ENCODE measurements at regions not wholly inside any gene's neighbourhood (a gene's known extent, or its start where the extent isn't known, plus 50 kb on each side); places are given as distances from the start of the nearest gene placed in this dataset.

DNA sequence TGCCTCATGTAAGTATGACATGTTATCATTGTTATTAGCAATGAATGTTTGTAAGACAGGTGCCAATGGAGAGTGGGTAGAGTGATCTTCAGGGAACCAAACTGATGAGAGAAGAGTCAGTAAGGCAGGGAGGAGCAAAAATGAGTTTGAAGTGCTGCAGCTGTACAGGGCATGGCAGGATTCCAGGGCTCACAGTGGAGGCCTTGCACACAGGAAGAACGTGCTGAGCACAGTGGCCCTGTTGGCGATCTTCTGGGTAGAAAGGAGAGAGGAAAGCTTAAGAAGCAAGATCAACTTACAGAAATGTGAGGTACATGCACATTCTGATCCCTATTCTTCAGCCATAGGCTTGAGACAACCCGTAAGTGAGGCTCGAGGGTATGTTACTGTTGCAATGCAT, 219.3 kb upstream of the TMEM45B start:
- H3K4me1 ChIP-seq (ENCODE audit: insufficient read depth, insufficient read length), result no peaks in the 10 kb centered on the region
- no peaks in the 10 kb centered on the region for H3K36me3 ChIP-seq (ENCODE audit: insufficient read depth, insufficient read length, low read length)
- no peak overlapping the region for H3K9ac ChIP-seq (ENCODE audit: insufficient read length, low read depth)
- no peak for DNase-seq (ENCODE audit: low read depth, low spot score)
- no peak overlapping the region for H3K4me3 ChIP-seq (ENCODE audit: insufficient read length, low read depth)
- no peaks in the 10 kb centered on the region for H3K27me3 ChIP-seq (ENCODE audit: insufficient read depth, insufficient read length)
- no peaks in the 10 kb centered on the region for H3K9me3 ChIP-seq (ENCODE audit: insufficient read depth, low read length)
- TF ChIP-seq ZNF274 (IDR thresholded peaks at IDR 0.05; ENCODE audit: low read depth, low read length), result no peak

DNA sequence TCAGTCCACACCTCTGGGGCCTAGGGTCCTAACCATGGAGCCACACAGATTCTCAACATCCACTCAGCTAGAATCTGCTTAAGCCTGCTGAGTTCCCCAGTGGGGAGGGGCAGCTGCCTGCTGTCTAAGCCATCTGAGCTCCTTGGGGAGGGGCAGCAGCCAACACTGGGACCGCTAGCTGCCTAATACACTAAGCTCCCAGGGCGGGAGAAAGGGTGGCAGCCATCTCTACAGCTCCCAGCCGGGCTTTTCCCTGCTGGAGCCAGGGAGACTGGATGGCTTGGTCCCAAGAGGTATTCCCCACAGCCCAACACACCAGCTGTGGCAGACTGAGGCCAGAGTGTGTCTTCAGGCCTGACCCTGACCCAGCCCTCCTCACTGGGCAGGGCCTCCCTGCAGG, 217.3 kb upstream of the TMEM45B start:
- H3K4me1 ChIP-seq (ENCODE audit: insufficient read depth, insufficient read length), result no peaks in the 10 kb centered on the region
- H3K9me3 ChIP-seq (ENCODE audit: insufficient read depth, low read length), result no peaks in the 10 kb centered on the region
- no peak overlapping the region for H3K9ac ChIP-seq (ENCODE audit: insufficient read length, low read depth)
- no peak overlapping the region for H3K4me3 ChIP-seq (ENCODE audit: insufficient read length, low read depth)
- no peak for DNase-seq (ENCODE audit: low read depth, low spot score)
- H3K36me3 ChIP-seq (ENCODE audit: insufficient read depth, insufficient read length, low read length), result no peaks in the 10 kb centered on the region
- TF ChIP-seq SUZ12 (IDR thresholded peaks at IDR 0.05; ENCODE audit: extremely low read depth, insufficient read depth, insufficient read length), result no peak
- no peak for TF ChIP-seq ZNF274 (IDR thresholded peaks at IDR 0.05; ENCODE audit: low read depth, low read length)
- TF ChIP-seq YY1 (IDR thresholded peaks at IDR 0.05; ENCODE audit: insufficient read depth, insufficient read length), result no peak
- H3K27me3 ChIP-seq (ENCODE audit: insufficient read depth, insufficient read length), result no peaks in the 10 kb centered on the region

DNA sequence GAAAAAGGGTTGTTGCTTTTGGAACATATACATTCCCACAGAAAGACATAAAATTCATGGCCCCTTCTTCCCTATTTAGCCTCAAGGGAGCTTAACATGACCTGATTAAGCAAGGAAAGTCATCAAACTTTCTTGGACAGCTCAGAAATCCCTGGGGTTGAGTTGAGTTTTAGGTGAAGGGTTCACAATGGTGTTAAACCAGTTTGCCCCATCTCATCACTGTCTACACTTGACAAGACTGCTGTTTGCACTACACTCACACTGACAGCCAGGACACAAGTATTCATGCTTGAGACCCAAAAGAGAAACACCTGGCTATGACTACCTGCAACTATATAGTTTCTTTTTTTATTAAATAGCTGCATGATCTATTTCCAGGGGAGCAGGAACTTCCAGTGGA, 209.8 kb upstream of the TMEM45B start:
- Histone ChIP-seq H3K9me3 (ENCODE audit: insufficient read depth, low read length) (no peaks in the 10 kb centered on the region), H3K4me3 (ENCODE audit: insufficient read length, low read depth) (no peak overlapping the region), H3K9ac (ENCODE audit: insufficient read length, low read depth) (no peak overlapping the region), H3K4me1 (ENCODE audit: insufficient read depth, insufficient read length) (no peaks in the 10 kb centered on the region), H3K36me3 (ENCODE audit: insufficient read depth, insufficient read length, low read length) (no peaks in the 10 kb centered on the region), H3K27me3 (ENCODE audit: insufficient read depth, insufficient read length) (no peaks in the 10 kb centered on the region)
- no peak for TF ChIP-seq ZNF274 (IDR thresholded peaks at IDR 0.05; ENCODE audit: low read depth, low read length)
- TF ChIP-seq SUZ12 (IDR thresholded peaks at IDR 0.05; ENCODE audit: extremely low read depth, insufficient read depth, insufficient read length), result no peak
- no peak for TF ChIP-seq YY1 (IDR thresholded peaks at IDR 0.05; ENCODE audit: insufficient read depth, insufficient read length)
- no peak for DNase-seq (ENCODE audit: low read depth, low spot score)

DNA sequence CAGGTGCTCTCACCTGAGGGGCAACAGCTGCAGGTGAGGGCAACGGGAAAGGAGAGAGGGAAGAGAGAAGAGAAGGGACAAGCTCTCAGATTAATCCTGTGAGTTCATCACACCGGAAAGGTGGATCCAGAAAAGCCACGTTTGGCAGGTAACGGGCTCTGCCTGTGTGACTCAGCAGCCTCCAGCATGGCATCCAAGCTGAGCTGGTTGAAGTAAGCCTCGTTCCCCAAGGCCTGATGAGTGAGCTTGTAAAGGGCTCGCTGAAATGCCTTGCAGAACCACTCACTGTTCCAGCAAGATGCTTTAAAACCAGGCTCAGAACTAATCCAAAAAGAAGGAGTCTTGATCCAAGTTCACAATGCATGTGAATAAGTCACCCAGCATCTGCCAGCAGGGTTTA, 206.9 kb upstream of the TMEM45B start:
- Histone ChIP-seq H3K36me3 (ENCODE audit: insufficient read depth, insufficient read length, low read length) (no peaks in the 10 kb centered on the region), H3K9ac (ENCODE audit: insufficient read length, low read depth) (no peak overlapping the region), H3K4me3 (ENCODE audit: insufficient read length, low read depth) (no peak overlapping the region), H3K4me1 (ENCODE audit: insufficient read depth, insufficient read length) (no peaks in the 10 kb centered on the region), H3K27me3 (ENCODE audit: insufficient read depth, insufficient read length) (no peaks in the 10 kb centered on the region), H3K9me3 (ENCODE audit: insufficient read depth, low read length) (no peaks in the 10 kb centered on the region)
- TF ChIP-seq ZNF274 (IDR thresholded peaks at IDR 0.05; ENCODE audit: low read depth, low read length) (no peak), SUZ12 (IDR thresholded peaks at IDR 0.05; ENCODE audit: extremely low read depth, insufficient read depth, insufficient read length) (no peak), YY1 (IDR thresholded peaks at IDR 0.05; ENCODE audit: insufficient read depth, insufficient read length) (no peak)
- no peak for DNase-seq (ENCODE audit: low read depth, low spot score)

- DNase-seq (ENCODE audit: low read depth, low spot score), result no peak
Observed at GRCh38 chr11:129610125-129610524, 205.5 kb upstream of the TMEM45B start.

DNA sequence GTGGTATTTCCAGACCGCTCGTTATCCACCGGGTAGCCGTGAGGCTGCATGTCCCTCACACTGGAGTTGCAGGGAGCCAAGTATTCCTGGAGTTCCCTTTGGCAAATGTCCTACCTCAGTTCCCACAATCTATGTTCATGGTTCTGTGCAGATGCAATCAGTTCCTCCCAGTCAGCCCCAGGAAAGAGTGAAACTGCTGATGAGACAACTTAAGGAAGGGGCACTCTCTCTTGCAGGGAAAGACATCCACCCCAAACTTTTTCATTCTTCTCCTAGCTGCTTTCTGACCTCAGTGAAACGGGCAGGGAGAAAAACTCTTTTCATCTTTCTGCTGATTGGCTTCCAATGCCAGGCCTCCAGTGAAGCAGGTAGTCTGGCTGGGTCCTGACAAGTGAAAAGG, 205.1 kb upstream of the TMEM45B start:
- DNase-seq (ENCODE audit: low read depth, low spot score), result no peak
- TF ChIP-seq SUZ12 (IDR thresholded peaks at IDR 0.05; ENCODE audit: extremely low read depth, insufficient read depth, insufficient read length) (no peak), YY1 (IDR thresholded peaks at IDR 0.05; ENCODE audit: insufficient read depth, insufficient read length) (no peak), ZNF274 (IDR thresholded peaks at IDR 0.05; ENCODE audit: low read depth, low read length) (no peak)
- no peaks in the 10 kb centered on the region for H3K36me3 ChIP-seq (ENCODE audit: insufficient read depth, insufficient read length, low read length)
- no peak overlapping the region for H3K4me3 ChIP-seq (ENCODE audit: insufficient read length, low read depth)
- H3K9me3 ChIP-seq (ENCODE audit: insufficient read depth, low read length), result no peaks in the 10 kb centered on the region
- no peaks in the 10 kb centered on the region for H3K4me1 ChIP-seq (ENCODE audit: insufficient read depth, insufficient read length)
- H3K27me3 ChIP-seq (ENCODE audit: insufficient read depth, insufficient read length), result no peaks in the 10 kb centered on the region
- no peak overlapping the region for H3K9ac ChIP-seq (ENCODE audit: insufficient read length, low read depth)

More at GRCh38 chr11:129610125-129610524, 205.5 kb upstream of the TMEM45B start:
- Histone ChIP-seq H3K9ac (ENCODE audit: insufficient read length, low read depth) (no peak overlapping the region), H3K4me3 (ENCODE audit: insufficient read length, low read depth) (no peak overlapping the region), H3K4me1 (ENCODE audit: insufficient read depth, insufficient read length) (no peaks in the 10 kb centered on the region), H3K9me3 (ENCODE audit: insufficient read depth, low read length) (no peaks in the 10 kb centered on the region), H3K36me3 (ENCODE audit: insufficient read depth, insufficient read length, low read length) (no peaks in the 10 kb centered on the region), H3K27me3 (ENCODE audit: insufficient read depth, insufficient read length) (no peaks in the 10 kb centered on the region)
- TF ChIP-seq ZNF274 (IDR thresholded peaks at IDR 0.05; ENCODE audit: low read depth, low read length) (no peak), YY1 (IDR thresholded peaks at IDR 0.05; ENCODE audit: insufficient read depth, insufficient read length) (no peak), SUZ12 (IDR thresholded peaks at IDR 0.05; ENCODE audit: extremely low read depth, insufficient read depth, insufficient read length) (no peak)

GRCh38 chr11:129611661-129612446, 203.8 kb upstream of the TMEM45B start:
- H3K36me3 ChIP-seq (ENCODE audit: insufficient read depth, insufficient read length, low read length), result no peaks in the 10 kb centered on the region
- H3K4me3 ChIP-seq (ENCODE audit: insufficient read length, low read depth), result no peak overlapping the region
- no peak overlapping the region for H3K9ac ChIP-seq (ENCODE audit: insufficient read length, low read depth)
- DNase-seq (ENCODE audit: low read depth, low spot score), result no peak
- no peak for TF ChIP-seq YY1 (IDR thresholded peaks at IDR 0.05; ENCODE audit: insufficient read depth, insufficient read length)
- TF ChIP-seq ZNF274 (IDR thresholded peaks at IDR 0.05; ENCODE audit: low read depth, low read length), result no peak
- TF ChIP-seq SUZ12 (IDR thresholded peaks at IDR 0.05; ENCODE audit: extremely low read depth, insufficient read depth, insufficient read length), result no peak
- H3K9me3 ChIP-seq (ENCODE audit: insufficient read depth, low read length), result no peaks in the 10 kb centered on the region
- no peaks in the 10 kb centered on the region for H3K4me1 ChIP-seq (ENCODE audit: insufficient read depth, insufficient read length)
- no peaks in the 10 kb centered on the region for H3K27me3 ChIP-seq (ENCODE audit: insufficient read depth, insufficient read length)

Data from NT2/D1 (cell line).